Brain microvascular endothelial cell (primary cell): ENCODE measurements at regions not wholly inside any gene's neighbourhood (a gene's known extent, or its start where the extent isn't known, plus 50 kb on each side); places are given as distances from the start of the nearest gene placed in this dataset.

Experiments used
- DNase-seq: peaks from one replicate; pipeline ENCODE4 v3.0.0-alpha.2; 2020
- H3K27ac ChIP-seq: fragments of 250-450 bp; sonication (Bioruptor Pico); 2 replicates; pipeline ENCODE4 v1.5.1; 2020; ENCODE audit warnings: mild to moderate bottlenecking, moderate library complexity
- H3K27me3 ChIP-seq: fragments of 250-450 bp; sonication (Bioruptor Pico); replicated peaks from 2 replicates; pipeline ENCODE4 v1.5.1; 2020; ENCODE audit warnings: mild to moderate bottlenecking
- H3K36me3 ChIP-seq: fragments of 250-450 bp; sonication (Bioruptor Pico); replicated peaks from 2 replicates; pipeline ENCODE4 v1.5.1; 2020; ENCODE audit warnings: mild to moderate bottlenecking
- H3K4me3 ChIP-seq: 2 replicates; pipeline ENCODE4 v1.5.1; 2011; ENCODE audit warnings: low read depth, mild to moderate bottlenecking, control low read depth, low read length, moderate library complexity
- CTCF ChIP-seq: IDR thresholded peaks from 2 replicates; pipeline ENCODE4 v1.5.1; 2011; ENCODE audit warnings: low read depth, mild to moderate bottlenecking, moderate library complexity, low read length, control low read depth, inconsistent platforms; ENCODE audit errors: missing control alignments
- in situ Hi-C: cut with HindIII; loops from 2 replicates; pipeline ENCODE4 v1.10.0; 2017; ENCODE audit warnings: low sequenced_read_pairs, low pct_ligation_motif_present

GRCh38 chr5:23677996-23678395 is 170.6 kb downstream of the PRDM9 start:
- DNase-seq = no peak
- Histone ChIP-seq H3K4me3 (no peak overlapping the region), H3K36me3 (no peaks in the 10 kb centered on the region), H3K27ac (no peak overlapping the region), H3K27me3 (no peaks in the 10 kb centered on the region)
- no peak for TF ChIP-seq CTCF
- in situ Hi-C loops = no loop called here

- in situ Hi-C loops = no loop called here
- H3K27ac ChIP-seq = no peak overlapping the region
- TF ChIP-seq CTCF = no peak
- H3K4me3 ChIP-seq = no peak overlapping the region
- no peaks in the 10 kb centered on the region for H3K36me3 ChIP-seq
- no peaks in the 10 kb centered on the region for H3K27me3 ChIP-seq
- no peak for DNase-seq
These were observed 176.7 kb downstream of the PRDM9 start for GRCh38 chr5:23684103-23684502.

GRCh38 chr5:23703940-23704855 is 196.8 kb downstream of the PRDM9 start:
- DNase-seq = no peak
- Histone ChIP-seq H3K36me3 (no peaks in the 10 kb centered on the region), H3K27me3 (no peaks in the 10 kb centered on the region), H3K4me3 (no peak overlapping the region), H3K27ac (no peak overlapping the region)
- in situ Hi-C loops = no loop called here
- no peak for TF ChIP-seq CTCF

DNA sequence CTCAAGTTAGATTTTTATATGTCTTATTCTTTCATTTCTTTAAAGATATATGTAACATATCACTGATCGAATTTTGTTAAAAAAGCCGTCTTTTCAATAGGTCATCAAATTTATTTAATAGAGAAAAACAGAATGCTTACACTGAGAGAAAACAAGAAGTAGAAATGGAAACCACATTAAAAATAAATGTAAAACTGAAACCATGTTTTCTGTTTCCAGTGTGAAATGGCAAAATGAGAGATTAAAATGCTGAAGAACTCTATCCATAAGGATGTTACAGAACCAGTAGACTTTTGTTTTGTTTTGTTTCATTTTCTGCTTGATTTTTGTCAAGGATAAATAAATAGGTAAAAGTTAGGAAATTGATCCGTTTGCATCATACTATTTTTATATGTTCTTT is 210.1 kb downstream of the PRDM9 start:
- Histone ChIP-seq H3K27ac (no peak overlapping the region), H3K36me3 (no peaks in the 10 kb centered on the region), H3K27me3 (no peaks in the 10 kb centered on the region), H3K4me3 (no peak overlapping the region)
- TF ChIP-seq CTCF = no peak
- in situ Hi-C loops = no loop called here
- no peak for DNase-seq

- no peak for DNase-seq
- Histone ChIP-seq H3K27me3 (no peaks in the 10 kb centered on the region), H3K27ac (no peak overlapping the region), H3K4me3 (no peak overlapping the region), H3K36me3 (no peaks in the 10 kb centered on the region)
- no peak for TF ChIP-seq CTCF
- in situ Hi-C loops = no loop called here
These were observed 211.2 kb downstream of the PRDM9 start for GRCh38 chr5:23718564-23718963.
